ENCODE measurements at regions not wholly inside any gene's neighbourhood (a gene's known extent, or its start where the extent isn't known, plus 50 kb on each side); places are given as distances from the start of the nearest gene placed in this dataset.

DNA sequence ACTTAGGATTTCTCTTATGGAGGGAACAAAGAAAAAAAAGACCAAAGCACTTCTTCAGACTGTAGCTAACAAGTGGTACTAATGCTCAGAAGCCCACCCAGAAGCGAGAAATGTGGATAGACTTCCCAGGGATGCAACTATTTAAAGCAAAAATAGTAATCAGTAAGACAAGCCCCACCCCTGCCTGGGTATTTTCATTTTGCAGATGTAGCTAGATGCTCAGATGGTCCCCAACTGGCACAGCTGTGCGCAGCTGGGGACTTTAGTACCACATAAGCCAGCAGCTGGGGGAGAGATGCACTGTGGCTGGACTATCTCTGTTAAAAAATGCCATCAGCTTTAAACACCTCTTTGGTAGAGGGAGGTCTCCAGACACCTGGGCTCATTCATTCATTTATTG is 77.8 kb upstream of the SPAG17 start:
- Histone ChIP-seq H3K27me3 (replicated peaks; ENCODE audit: control insufficient read depth, insufficient read depth, low read length) (peaks cover 3% of the 10 kb centered on the region), H3K9me3 (ENCODE audit: control insufficient read depth, low read length) (peaks cover 6% of the 10 kb centered on the region), H3K36me3 (ENCODE audit: control insufficient read depth, insufficient read depth, low read length, severe bottlenecking) (no peaks in the 10 kb centered on the region), H3K4me1 (ENCODE audit: control insufficient read depth, insufficient read depth, low read length) (no peaks in the 10 kb centered on the region), H3K9ac (ENCODE audit: low read length) (no peak overlapping the region), H3K4me3 (ENCODE audit: low read length) (no peak overlapping the region)
- DNase-seq (ENCODE audit: low read depth), result no peak

- H3K4me3 ChIP-seq (ENCODE audit: low read length), result no peak overlapping the region
- DNase-seq (ENCODE audit: low read depth), result no peak
- H3K36me3 ChIP-seq (ENCODE audit: control insufficient read depth, insufficient read depth, low read length, severe bottlenecking), result no peaks in the 10 kb centered on the region
- H3K4me1 ChIP-seq (ENCODE audit: control insufficient read depth, insufficient read depth, low read length), result peaks cover 12% of the 10 kb centered on the region
- H3K27me3 ChIP-seq (replicated peaks; ENCODE audit: control insufficient read depth, insufficient read depth, low read length), result peaks cover 3% of the 10 kb centered on the region
- H3K9me3 ChIP-seq (ENCODE audit: control insufficient read depth, low read length), result peaks cover 4% of the 10 kb centered on the region
- no peak overlapping the region for H3K9ac ChIP-seq (ENCODE audit: low read length)
Measured at GRCh38 chr1:118258975-118259374, 73.9 kb upstream of the SPAG17 start.

DNA sequence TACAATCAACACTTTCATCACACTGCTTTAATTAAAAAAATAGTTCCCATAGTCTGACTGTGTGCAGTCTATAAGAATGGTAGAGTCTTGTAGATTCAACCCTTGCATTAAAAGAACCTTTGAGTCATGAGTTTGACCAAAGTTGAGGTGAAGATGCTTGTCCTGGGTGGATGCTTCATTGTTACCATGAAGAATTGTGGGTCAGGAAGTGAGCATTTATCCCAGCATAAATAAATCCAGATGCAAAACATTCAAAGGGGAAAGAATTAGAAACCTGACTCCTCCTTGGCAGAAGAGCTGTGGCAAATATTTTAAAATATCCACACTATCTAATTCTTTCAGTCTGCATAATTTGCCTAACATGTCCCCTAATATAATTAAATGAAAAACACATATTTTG is 72.9 kb upstream of the SPAG17 start:
- H3K4me3 ChIP-seq (ENCODE audit: low read length), result no peak overlapping the region
- peak; percentile 1 for DNase-seq (ENCODE audit: low read depth)
- H3K4me1 ChIP-seq (ENCODE audit: control insufficient read depth, insufficient read depth, low read length), result peaks cover 16% of the 10 kb centered on the region
- H3K9me3 ChIP-seq (ENCODE audit: control insufficient read depth, low read length), result peaks cover 4% of the 10 kb centered on the region
- H3K36me3 ChIP-seq (ENCODE audit: control insufficient read depth, insufficient read depth, low read length, severe bottlenecking), result no peaks in the 10 kb centered on the region
- H3K27me3 ChIP-seq (replicated peaks; ENCODE audit: control insufficient read depth, insufficient read depth, low read length), result peaks cover 3% of the 10 kb centered on the region
- H3K9ac ChIP-seq (ENCODE audit: low read length), result no peak overlapping the region

DNA sequence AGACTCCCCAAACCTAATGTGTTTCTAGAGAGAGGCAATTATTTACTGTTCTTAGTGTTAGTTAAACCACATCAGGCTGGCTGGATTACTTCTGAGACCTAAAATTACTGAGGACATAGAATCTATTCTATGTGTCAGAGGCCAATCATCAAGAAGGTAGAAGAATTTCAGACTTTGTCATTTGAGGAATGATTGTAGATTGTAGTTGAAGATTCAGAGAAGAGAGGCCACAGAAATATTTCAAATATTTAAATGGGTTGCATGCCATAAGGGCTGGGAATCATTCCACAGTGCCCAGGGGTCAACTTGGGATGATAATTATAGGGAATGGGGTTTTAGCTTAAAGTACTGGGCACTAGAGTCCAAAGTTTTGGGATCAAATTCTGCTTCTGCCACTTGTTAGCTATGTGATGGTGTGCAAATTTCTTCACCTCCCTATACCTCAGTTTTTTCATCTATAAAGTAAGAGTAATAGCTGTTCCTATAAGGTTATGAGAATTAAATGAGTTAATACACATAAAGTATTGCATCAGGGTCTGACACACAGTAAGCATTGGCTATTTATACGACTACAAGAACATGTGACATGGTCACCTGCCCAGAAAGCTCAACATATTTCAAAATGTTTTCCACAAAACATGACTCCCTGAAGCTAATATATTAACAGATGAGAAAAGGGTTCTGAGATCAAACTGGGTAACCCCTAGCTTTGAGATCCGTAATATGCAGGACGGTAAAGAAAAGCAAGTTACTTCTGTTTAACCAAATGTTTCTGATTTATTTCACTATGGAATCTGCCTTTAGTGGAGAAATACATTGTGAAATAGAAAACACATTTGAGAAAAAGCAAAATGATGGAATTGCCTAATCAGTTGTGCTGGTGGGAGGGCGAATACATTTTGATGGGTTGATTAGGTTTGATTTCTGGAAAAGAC is 69.7 kb upstream of the SPAG17 start:
- Histone ChIP-seq H3K27me3 (replicated peaks; ENCODE audit: control insufficient read depth, insufficient read depth, low read length) (no peaks in the 10 kb centered on the region), H3K9me3 (ENCODE audit: control insufficient read depth, low read length) (no peaks in the 10 kb centered on the region), H3K36me3 (ENCODE audit: control insufficient read depth, insufficient read depth, low read length, severe bottlenecking) (no peaks in the 10 kb centered on the region), H3K9ac (ENCODE audit: low read length) (no peak overlapping the region), H3K4me1 (ENCODE audit: control insufficient read depth, insufficient read depth, low read length) (peaks cover 20% of the 10 kb centered on the region), H3K4me3 (ENCODE audit: low read length) (no peak overlapping the region)
- peak; percentile 19 for DNase-seq (ENCODE audit: low read depth)

DNA sequence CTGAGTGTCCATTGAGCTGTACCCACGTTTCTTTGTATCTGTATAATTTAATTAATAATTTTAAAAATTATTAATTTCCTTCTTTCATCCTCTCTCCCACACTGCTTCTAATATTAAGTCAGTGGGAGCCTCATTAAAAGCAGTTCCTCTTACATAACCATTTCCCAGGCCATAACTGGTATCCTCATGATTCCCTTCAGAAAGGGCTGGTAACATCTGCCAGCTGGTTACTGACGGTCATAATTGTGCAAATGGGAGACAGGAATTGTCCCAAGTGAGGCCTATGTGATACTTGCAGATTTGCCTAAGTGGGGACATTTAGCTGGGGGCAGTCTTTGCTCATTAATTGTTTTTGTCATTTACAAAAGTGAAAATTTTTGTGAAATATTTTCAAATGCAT is 69.0 kb upstream of the SPAG17 start:
- no peak for DNase-seq (ENCODE audit: low read depth)
- H3K9me3 ChIP-seq (ENCODE audit: control insufficient read depth, low read length), result no peaks in the 10 kb centered on the region
- no peak overlapping the region for H3K9ac ChIP-seq (ENCODE audit: low read length)
- no peak overlapping the region for H3K4me3 ChIP-seq (ENCODE audit: low read length)
- no peaks in the 10 kb centered on the region for H3K36me3 ChIP-seq (ENCODE audit: control insufficient read depth, insufficient read depth, low read length, severe bottlenecking)
- peaks cover 20% of the 10 kb centered on the region for H3K4me1 ChIP-seq (ENCODE audit: control insufficient read depth, insufficient read depth, low read length)
- H3K27me3 ChIP-seq (replicated peaks; ENCODE audit: control insufficient read depth, insufficient read depth, low read length), result no peaks in the 10 kb centered on the region

DNA sequence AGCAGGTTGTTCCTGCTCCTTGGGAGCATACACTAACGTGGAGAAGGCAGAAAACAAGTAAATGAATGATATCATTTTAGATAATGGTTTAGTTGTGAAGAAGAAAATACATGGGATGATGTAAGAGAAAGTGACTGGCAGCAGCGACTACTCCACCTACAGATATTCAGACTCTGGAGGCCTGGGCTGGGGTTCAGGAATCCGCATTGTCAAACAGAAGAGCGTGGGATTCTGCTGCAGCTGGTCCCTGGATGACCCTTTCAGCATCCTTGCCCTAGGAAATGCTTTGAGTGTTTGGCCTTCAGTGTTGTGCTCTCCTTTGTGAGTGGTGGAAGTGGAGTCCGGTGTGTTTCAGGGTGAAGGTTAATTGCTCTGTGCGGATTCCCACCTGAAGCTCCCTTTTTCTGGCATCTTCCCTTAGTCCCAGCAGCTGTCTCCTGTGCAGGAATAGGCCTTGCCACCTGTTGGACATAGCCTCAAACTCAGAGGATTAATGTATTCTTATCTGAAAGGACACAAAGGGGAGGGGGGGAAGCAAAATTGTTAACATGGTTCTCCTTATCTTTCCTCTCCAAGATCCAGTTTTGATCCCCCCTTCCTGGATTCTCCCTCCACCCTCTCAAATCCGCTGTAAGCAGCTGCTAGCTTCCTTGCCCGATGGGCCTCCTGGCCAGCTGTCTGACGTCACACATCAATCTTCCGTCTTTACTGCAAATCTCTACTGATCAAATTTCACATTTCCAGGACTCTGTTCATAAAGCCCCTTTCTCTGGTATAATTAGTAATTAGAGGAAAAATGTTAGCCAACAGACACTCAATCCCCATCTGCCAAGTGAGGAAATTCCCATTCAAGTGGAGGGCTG is 68.3 kb upstream of the SPAG17 start:
- no peaks in the 10 kb centered on the region for H3K36me3 ChIP-seq (ENCODE audit: control insufficient read depth, insufficient read depth, low read length, severe bottlenecking)
- no peaks in the 10 kb centered on the region for H3K27me3 ChIP-seq (replicated peaks; ENCODE audit: control insufficient read depth, insufficient read depth, low read length)
- no peaks in the 10 kb centered on the region for H3K9me3 ChIP-seq (ENCODE audit: control insufficient read depth, low read length)
- peaks cover 20% of the 10 kb centered on the region for H3K4me1 ChIP-seq (ENCODE audit: control insufficient read depth, insufficient read depth, low read length)
- no peak for DNase-seq (ENCODE audit: low read depth)
- no peak overlapping the region for H3K4me3 ChIP-seq (ENCODE audit: low read length)
- H3K9ac ChIP-seq (ENCODE audit: low read length), result no peak overlapping the region

DNA sequence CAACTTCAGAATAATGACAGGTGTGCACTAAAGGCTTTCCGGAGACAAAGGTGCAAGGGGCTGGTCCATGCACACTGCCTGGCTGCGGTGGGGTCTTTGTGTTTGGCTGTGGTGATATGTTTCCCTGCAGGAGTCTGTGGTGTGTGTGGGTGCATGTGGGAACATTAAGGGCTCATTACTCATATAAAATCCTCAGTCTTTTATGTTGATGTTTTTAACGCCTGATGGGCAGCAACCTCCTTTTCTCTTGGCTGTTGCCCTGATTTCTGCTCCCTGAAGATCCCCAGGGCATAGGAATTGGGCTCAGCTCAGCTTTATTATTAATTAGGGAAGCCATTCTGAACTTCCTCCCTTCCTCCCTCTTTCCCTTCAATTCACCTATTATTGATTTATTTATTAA is 67.6 kb upstream of the SPAG17 start:
- H3K9ac ChIP-seq (ENCODE audit: low read length), result no peak overlapping the region
- no peak overlapping the region for H3K4me3 ChIP-seq (ENCODE audit: low read length)
- no peak for DNase-seq (ENCODE audit: low read depth)
- no peaks in the 10 kb centered on the region for H3K9me3 ChIP-seq (ENCODE audit: control insufficient read depth, low read length)
- H3K27me3 ChIP-seq (replicated peaks; ENCODE audit: control insufficient read depth, insufficient read depth, low read length), result no peaks in the 10 kb centered on the region
- peaks cover 20% of the 10 kb centered on the region for H3K4me1 ChIP-seq (ENCODE audit: control insufficient read depth, insufficient read depth, low read length)
- H3K36me3 ChIP-seq (ENCODE audit: control insufficient read depth, insufficient read depth, low read length, severe bottlenecking), result no peaks in the 10 kb centered on the region

DNA sequence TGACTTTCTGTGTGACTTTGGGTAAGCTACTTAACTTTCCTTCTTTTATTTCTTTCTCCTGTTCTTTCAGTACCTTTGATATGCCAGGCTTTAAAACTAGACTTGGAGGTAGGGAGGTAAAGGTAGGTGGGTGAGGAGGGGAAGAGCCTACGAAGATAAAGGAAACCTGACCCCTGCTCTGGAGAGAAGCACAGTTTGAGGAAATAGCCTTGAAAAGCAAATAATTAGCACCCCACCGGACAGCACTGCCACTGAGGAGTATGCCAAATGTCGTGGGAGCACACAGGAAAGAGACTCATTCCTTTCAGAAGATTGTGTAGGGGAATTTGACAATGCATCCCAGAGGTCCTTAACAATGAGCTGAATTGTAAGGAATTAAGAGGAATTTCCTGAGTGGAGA is 65.2 kb upstream of the SPAG17 start:
- no peaks in the 10 kb centered on the region for H3K27me3 ChIP-seq (replicated peaks; ENCODE audit: control insufficient read depth, insufficient read depth, low read length)
- no peak overlapping the region for H3K4me3 ChIP-seq (ENCODE audit: low read length)
- H3K4me1 ChIP-seq (ENCODE audit: control insufficient read depth, insufficient read depth, low read length), result peaks cover 20% of the 10 kb centered on the region
- DNase-seq (ENCODE audit: low read depth), result no peak
- no peaks in the 10 kb centered on the region for H3K36me3 ChIP-seq (ENCODE audit: control insufficient read depth, insufficient read depth, low read length, severe bottlenecking)
- no peak overlapping the region for H3K9ac ChIP-seq (ENCODE audit: low read length)
- H3K9me3 ChIP-seq (ENCODE audit: control insufficient read depth, low read length), result no peaks in the 10 kb centered on the region

GRCh38 chr1:118249641-118250040 is 64.6 kb upstream of the SPAG17 start:
- Histone ChIP-seq H3K4me3 (ENCODE audit: low read length) (no peak overlapping the region), H3K27me3 (replicated peaks; ENCODE audit: control insufficient read depth, insufficient read depth, low read length) (no peaks in the 10 kb centered on the region), H3K4me1 (ENCODE audit: control insufficient read depth, insufficient read depth, low read length) (peaks cover 15% of the 10 kb centered on the region), H3K9ac (ENCODE audit: low read length) (no peak overlapping the region), H3K36me3 (ENCODE audit: control insufficient read depth, insufficient read depth, low read length, severe bottlenecking) (no peaks in the 10 kb centered on the region), H3K9me3 (ENCODE audit: control insufficient read depth, low read length) (no peaks in the 10 kb centered on the region)
- no peak for DNase-seq (ENCODE audit: low read depth)

- H3K9me3 ChIP-seq (ENCODE audit: control insufficient read depth, low read length), result no peaks in the 10 kb centered on the region
- no peak overlapping the region for H3K4me3 ChIP-seq (ENCODE audit: low read length)
- H3K36me3 ChIP-seq (ENCODE audit: control insufficient read depth, insufficient read depth, low read length, severe bottlenecking), result no peaks in the 10 kb centered on the region
- no peaks in the 10 kb centered on the region for H3K27me3 ChIP-seq (replicated peaks; ENCODE audit: control insufficient read depth, insufficient read depth, low read length)
- peaks cover under 1% of the 10 kb centered on the region for H3K4me1 ChIP-seq (ENCODE audit: control insufficient read depth, insufficient read depth, low read length)
- DNase-seq (ENCODE audit: low read depth), result peak; percentile 15
- H3K9ac ChIP-seq (ENCODE audit: low read length), result no peak overlapping the region
Measured at GRCh38 chr1:118247593-118247992, 62.6 kb upstream of the SPAG17 start.

DNA sequence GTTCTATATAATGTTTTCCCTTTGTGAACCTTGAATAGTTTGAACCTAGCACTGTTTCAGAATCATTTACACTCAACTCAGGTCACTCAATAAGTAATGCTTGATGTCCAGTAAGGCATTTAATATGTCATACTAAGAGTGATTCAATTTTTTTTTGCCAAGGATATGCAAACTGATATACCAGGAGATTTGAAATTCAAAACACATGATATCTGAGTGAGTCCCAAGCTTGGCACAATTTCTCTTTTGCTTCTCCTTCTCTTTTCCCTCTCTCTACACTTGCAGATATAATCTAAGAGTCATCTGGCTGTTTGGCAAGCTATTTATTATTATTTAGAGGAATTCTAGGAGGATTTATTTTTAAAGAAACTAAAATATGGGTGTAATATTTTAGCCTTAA is 61.6 kb upstream of the SPAG17 start:
- DNase-seq (ENCODE audit: low read depth), result no peak
- no peaks in the 10 kb centered on the region for H3K36me3 ChIP-seq (ENCODE audit: control insufficient read depth, insufficient read depth, low read length, severe bottlenecking)
- no peaks in the 10 kb centered on the region for H3K9me3 ChIP-seq (ENCODE audit: control insufficient read depth, low read length)
- no peak overlapping the region for H3K9ac ChIP-seq (ENCODE audit: low read length)
- no peak overlapping the region for H3K4me3 ChIP-seq (ENCODE audit: low read length)
- H3K4me1 ChIP-seq (ENCODE audit: control insufficient read depth, insufficient read depth, low read length), result no peaks in the 10 kb centered on the region
- H3K27me3 ChIP-seq (replicated peaks; ENCODE audit: control insufficient read depth, insufficient read depth, low read length), result no peaks in the 10 kb centered on the region
